Right atrium auricular region (tissue), 2 donors: ENCODE measurements at regions not wholly inside any gene's neighbourhood (a gene's known extent, or its start where the extent isn't known, plus 50 kb on each side); places are given as distances from the start of the nearest gene placed in this dataset.

Source experiments
- DNase-seq: peaks from one replicate; pipeline ENCODE4 v3.0.0-alpha.2; 2019; ENCODE audit warnings: low spot score
- H3K27ac ChIP-seq, 2 donors: fragments of 200-600 bp; sonication (generic); 1 replicate in 1 of 2; 2 replicates in 1 of 2; pipeline ENCODE4 v1.5.1; 2016 to 2019
- H3K27me3 ChIP-seq, 2 donors: fragments of 200-600 bp; sonication (generic); one replicate each; pipeline versions ENCODE4 v1.5.1 to v1.6.0; 2017 to 2019
- H3K36me3 ChIP-seq: fragments of 200-600 bp; sonication (generic); one replicate; pipeline ENCODE4 v1.5.1; 2016
- H3K4me1 ChIP-seq, 2 donors: fragments of 200-600 bp; sonication (generic); one replicate each; pipeline versions ENCODE4 v1.5.1 to v1.6.0; 2017 to 2019
- H3K4me3 ChIP-seq, 2 donors: fragments of 200-600 bp; sonication (generic); 1 replicate in 1 of 2; 2 replicates in 1 of 2; pipeline ENCODE4 v1.5.1; 2017 to 2019; ENCODE audit warnings: mild to moderate bottlenecking in 1 of 2, moderate library complexity in 1 of 2
- H3K9me3 ChIP-seq, 2 donors: fragments of 200-600 bp; sonication (generic); one replicate each; pipeline ENCODE4 v1.5.1; 2019
- TF ChIP-seq, protein P1 (sequence below), 2 donors: fragments of 200-600 bp; sonication (generic); IDR thresholded peaks; one replicate each; pipeline ENCODE4 v1.5.1; 2019; ENCODE audit warnings: antibody characterized with exemption in 2 of 2

GRCh38 chr11:108994887-108995286 is 330.0 kb downstream of the DDX10 start:
- TF ChIP-seq, protein P1, sequence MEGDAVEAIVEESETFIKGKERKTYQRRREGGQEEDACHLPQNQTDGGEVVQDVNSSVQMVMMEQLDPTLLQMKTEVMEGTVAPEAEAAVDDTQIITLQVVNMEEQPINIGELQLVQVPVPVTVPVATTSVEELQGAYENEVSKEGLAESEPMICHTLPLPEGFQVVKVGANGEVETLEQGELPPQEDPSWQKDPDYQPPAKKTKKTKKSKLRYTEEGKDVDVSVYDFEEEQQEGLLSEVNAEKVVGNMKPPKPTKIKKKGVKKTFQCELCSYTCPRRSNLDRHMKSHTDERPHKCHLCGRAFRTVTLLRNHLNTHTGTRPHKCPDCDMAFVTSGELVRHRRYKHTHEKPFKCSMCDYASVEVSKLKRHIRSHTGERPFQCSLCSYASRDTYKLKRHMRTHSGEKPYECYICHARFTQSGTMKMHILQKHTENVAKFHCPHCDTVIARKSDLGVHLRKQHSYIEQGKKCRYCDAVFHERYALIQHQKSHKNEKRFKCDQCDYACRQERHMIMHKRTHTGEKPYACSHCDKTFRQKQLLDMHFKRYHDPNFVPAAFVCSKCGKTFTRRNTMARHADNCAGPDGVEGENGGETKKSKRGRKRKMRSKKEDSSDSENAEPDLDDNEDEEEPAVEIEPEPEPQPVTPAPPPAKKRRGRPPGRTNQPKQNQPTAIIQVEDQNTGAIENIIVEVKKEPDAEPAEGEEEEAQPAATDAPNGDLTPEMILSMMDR (IDR thresholded peaks at IDR 0.05): no peak
- Histone ChIP-seq H3K4me1 (no peaks in the 10 kb centered on the region), H3K4me3 (no peak overlapping the region), H3K27me3 (no peaks in the 10 kb centered on the region), H3K27ac (no peak overlapping the region), H3K36me3 (no peaks in the 10 kb centered on the region), H3K9me3 (peaks cover 0 to 42% of the 10 kb centered on the region in 2 donors)
- no peak for DNase-seq

DNA sequence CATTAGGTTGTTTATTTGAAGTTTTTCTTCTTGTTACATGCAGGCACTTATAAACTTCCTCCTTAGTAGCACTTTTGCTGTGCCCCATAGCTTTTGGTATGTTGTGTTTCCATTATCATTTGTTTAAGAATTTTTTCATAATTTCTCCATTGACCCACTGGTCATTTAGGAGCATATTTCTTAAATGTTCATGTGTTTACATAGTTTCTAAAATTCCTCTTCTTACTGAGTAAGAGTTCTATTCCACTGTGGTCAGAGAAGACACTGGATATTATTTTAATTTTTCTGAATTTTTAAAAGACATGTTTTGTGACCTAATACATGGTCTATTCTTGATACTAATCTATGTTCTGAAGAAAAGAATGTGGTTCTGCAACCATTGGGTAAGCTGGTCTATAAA is 333.0 kb downstream of the DDX10 start:
- H3K9me3 ChIP-seq: peaks cover 0 to 39% of the 10 kb centered on the region in 2 donors
- no peak overlapping the region for H3K4me3 ChIP-seq
- TF ChIP-seq, protein P1 (IDR thresholded peaks at IDR 0.05): no peak
- H3K27me3 ChIP-seq: no peaks in the 10 kb centered on the region
- H3K4me1 ChIP-seq: no peaks in the 10 kb centered on the region
- no peaks in the 10 kb centered on the region for H3K36me3 ChIP-seq
- no peak overlapping the region for H3K27ac ChIP-seq
- DNase-seq: no peak

- DNase-seq: no peak
- H3K9me3 ChIP-seq: peaks cover 0 to 35% of the 10 kb centered on the region in 2 donors
- H3K27ac ChIP-seq: no peak overlapping the region
- H3K4me3 ChIP-seq: no peak overlapping the region
- no peaks in the 10 kb centered on the region for H3K27me3 ChIP-seq
- no peaks in the 10 kb centered on the region for H3K4me1 ChIP-seq
- TF ChIP-seq, protein P1 (IDR thresholded peaks at IDR 0.05): no peak
- H3K36me3 ChIP-seq: no peaks in the 10 kb centered on the region
Observed at GRCh38 chr11:109000531-109000930, 335.7 kb downstream of the DDX10 start.

DNA sequence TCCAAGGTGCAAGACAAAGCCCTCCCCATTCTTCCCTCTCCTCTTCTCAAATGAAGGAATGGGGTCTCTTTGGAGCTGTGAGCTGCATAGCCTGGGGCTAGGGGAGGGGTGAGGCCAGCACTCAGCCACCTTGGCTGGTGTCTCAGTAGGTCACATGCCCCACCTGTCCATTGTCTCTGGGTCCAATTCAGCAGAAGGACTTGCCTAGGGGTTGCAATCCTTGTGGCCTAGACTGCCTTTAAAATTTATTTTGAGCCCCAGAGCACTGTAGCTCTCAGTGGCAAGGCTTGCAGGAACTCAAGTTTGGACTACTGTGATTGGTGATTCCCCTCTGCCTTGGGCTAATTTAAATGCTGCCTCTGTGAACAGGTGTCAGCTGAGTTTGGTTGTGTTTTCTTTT is 336.7 kb downstream of the DDX10 start:
- TF ChIP-seq, protein P1 (IDR thresholded peaks at IDR 0.05): no peak
- no peak overlapping the region for H3K4me3 ChIP-seq
- no peaks in the 10 kb centered on the region for H3K27me3 ChIP-seq
- H3K27ac ChIP-seq: no peak overlapping the region
- H3K36me3 ChIP-seq: no peaks in the 10 kb centered on the region
- DNase-seq: no peak
- no peaks in the 10 kb centered on the region for H3K4me1 ChIP-seq
- H3K9me3 ChIP-seq: peaks cover 0 to 25% of the 10 kb centered on the region in 2 donors

DNA sequence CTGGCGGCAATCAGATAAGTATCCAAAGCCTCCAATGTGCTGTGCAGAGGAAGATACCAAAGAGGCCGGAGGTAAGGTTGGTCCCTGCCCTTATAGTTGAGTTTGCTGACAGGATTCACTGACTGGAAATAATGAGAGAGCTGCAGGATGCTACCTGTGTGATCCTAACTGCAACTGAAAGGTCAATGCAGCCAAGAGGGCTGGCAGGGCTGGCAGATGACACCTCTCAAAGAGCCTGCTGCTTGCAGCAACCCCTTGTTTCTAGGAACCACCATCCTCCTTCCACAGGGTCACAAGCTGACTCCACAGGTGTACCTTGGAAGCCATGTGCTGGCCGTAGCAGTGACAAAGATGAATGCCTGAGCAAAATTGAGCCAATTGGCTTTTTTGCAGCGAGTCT is 348.1 kb downstream of the DDX10 start:
- Histone ChIP-seq H3K4me3 (no peak overlapping the region), H3K9me3 (no peaks in the 10 kb centered on the region), H3K27ac (no peak overlapping the region), H3K4me1 (no peaks in the 10 kb centered on the region), H3K36me3 (no peaks in the 10 kb centered on the region), H3K27me3 (no peaks in the 10 kb centered on the region)
- TF ChIP-seq, protein P1 (IDR thresholded peaks at IDR 0.05): no peak
- no peak for DNase-seq

DNA sequence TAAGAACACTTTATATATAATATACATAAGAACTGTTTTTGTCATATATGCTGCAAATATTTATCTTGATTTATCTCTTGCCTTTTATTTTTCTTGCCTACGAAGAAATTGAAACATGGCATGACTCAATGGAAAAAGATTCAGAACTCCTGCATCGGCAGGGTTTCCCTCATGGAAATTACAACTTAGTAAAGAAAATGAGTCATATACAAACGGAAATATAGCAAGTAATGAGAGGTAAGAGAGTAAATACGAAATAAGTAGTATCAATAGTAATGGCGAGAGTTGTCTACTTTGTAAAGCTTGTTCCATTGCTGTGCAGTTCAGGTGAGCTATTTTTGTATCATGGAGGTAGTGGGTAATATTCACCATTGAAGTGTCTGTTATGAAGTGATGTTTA is 350.4 kb downstream of the DDX10 start:
- Histone ChIP-seq H3K36me3 (no peaks in the 10 kb centered on the region), H3K27me3 (no peaks in the 10 kb centered on the region), H3K27ac (no peak overlapping the region), H3K4me1 (no peaks in the 10 kb centered on the region), H3K4me3 (no peak overlapping the region), H3K9me3 (no peaks in the 10 kb centered on the region)
- TF ChIP-seq, protein P1 (IDR thresholded peaks at IDR 0.05): no peak
- no peak for DNase-seq
